ENCODE measurements at regions not wholly inside any gene's neighbourhood (a gene's known extent, or its start where the extent isn't known, plus 50 kb on each side); places are given as distances from the start of the nearest gene placed in this dataset.

GRCh38 chr12:93311827-93312226 is 65.9 kb upstream of the NUDT4 start:
- Histone ChIP-seq H3K4me3 (ENCODE audit: low read depth, low read length) (no peak overlapping the region), H3K9me3 (no peaks in the 10 kb centered on the region), H3K27me3 (replicated peaks; ENCODE audit: control insufficient read depth, insufficient read depth, low read length) (no peaks in the 10 kb centered on the region), H3K4me1 (peaks cover 45% of the 10 kb centered on the region), H3K36me3 (ENCODE audit: control insufficient read depth, insufficient read depth, low read length) (no peaks in the 10 kb centered on the region)
- BruUV-seq (replicated peaks) = no TSS peak
- Mint-ChIP-seq H3K4me1 (ENCODE audit: low read depth, unreplicated experiment) (peaks cover 22% of the 10 kb centered on the region), H3K27me3 (ENCODE audit: insufficient read depth, unreplicated experiment) (no peaks in the 10 kb centered on the region), H3K9me3 (ENCODE audit: unreplicated experiment) (peaks cover under 1% of the 10 kb centered on the region), H3K27ac (ENCODE audit: unreplicated experiment) (peak overlapping the region; percentile 34), H3K36me3 (ENCODE audit: insufficient read depth, unreplicated experiment) (peaks cover 24% of the 10 kb centered on the region), H3K4me3 (ENCODE audit: unreplicated experiment) (no peak overlapping the region)
- ChIA-PET POLR2A (no interaction called here), CTCF (no interaction called here)
- intact Hi-C loops (cut with micrococcal nuclease; ENCODE audit: unreplicated experiment) = loop anchor here (5.0 to 10.0 kb wide), 4 partner anchors 135 to 365 kb away; no protein-coding TSS in a partner anchor
- no peak for DNase-seq
- no peak for TF ChIP-seq CTCF (IDR thresholded peaks at IDR 0.05; ENCODE audit: insufficient read depth in 1 of 2, low read depth in 1 of 2, low read length in 1 of 2, severe bottlenecking in 1 of 2, unreplicated experiment in 1 of 2)

GRCh38 chr12:93314177-93314497 is 63.6 kb upstream of the NUDT4 start:
- Histone ChIP-seq H3K27me3 (replicated peaks; ENCODE audit: control insufficient read depth, insufficient read depth, low read length) (no peaks in the 10 kb centered on the region), H3K4me1 (peaks cover 51% of the 10 kb centered on the region), H3K36me3 (ENCODE audit: control insufficient read depth, insufficient read depth, low read length) (no peaks in the 10 kb centered on the region), H3K4me3 (ENCODE audit: low read depth, low read length) (no peak overlapping the region), H3K9me3 (no peaks in the 10 kb centered on the region)
- Mint-ChIP-seq H3K9me3 (ENCODE audit: unreplicated experiment) (no peaks in the 10 kb centered on the region), H3K36me3 (ENCODE audit: insufficient read depth, unreplicated experiment) (peaks cover 31% of the 10 kb centered on the region), H3K27ac (ENCODE audit: unreplicated experiment) (peak overlapping the region; percentile 95), H3K4me1 (ENCODE audit: low read depth, unreplicated experiment) (peaks cover 35% of the 10 kb centered on the region), H3K4me3 (ENCODE audit: unreplicated experiment) (peak overlapping the region; percentile 82), H3K27me3 (ENCODE audit: insufficient read depth, unreplicated experiment) (no peaks in the 10 kb centered on the region)
- intact Hi-C loops (cut with micrococcal nuclease; ENCODE audit: unreplicated experiment) = loop anchor here (1.0 to 10.0 kb wide), 12 partner anchors 14 to 367 kb away; partner anchors contain the start of gene NUDT4
- no peak for DNase-seq
- no TSS peak for BruUV-seq (replicated peaks)
- no peak for TF ChIP-seq CTCF (IDR thresholded peaks at IDR 0.05; ENCODE audit: insufficient read depth in 1 of 2, low read depth in 1 of 2, low read length in 1 of 2, severe bottlenecking in 1 of 2, unreplicated experiment in 1 of 2)
- CTCF ChIA-PET = interaction anchor here (0.6 kb wide), 1 partner anchor 68 kb away, joined by 3 read pairs; no protein-coding TSS in a partner anchor
- POLR2A ChIA-PET = no interaction called here

DNA sequence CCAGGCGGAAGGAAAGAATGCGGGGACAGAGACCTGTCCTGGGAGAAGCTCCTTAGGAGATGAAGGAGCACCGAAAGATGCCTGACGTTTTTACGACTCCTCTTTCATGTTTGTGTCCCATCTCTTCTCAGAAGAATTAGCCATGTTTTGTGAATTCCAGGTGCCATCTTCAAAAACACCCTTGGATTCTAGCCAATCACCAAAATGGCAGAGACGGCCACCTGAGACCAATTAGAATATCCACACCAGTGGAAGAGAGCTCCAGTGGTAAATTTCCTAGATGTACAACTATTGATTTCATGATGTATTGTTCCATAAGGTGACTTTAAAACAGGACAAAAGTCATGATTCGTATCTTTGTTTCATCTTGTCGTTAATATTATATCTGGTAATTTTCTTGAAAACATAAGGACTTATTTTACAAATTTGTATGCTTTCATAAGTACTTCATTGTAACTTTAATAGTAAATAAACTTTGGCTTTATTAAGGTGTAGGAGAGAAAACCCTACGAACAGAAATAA is 62.3 kb upstream of the NUDT4 start:
- no peaks in the 10 kb centered on the region for H3K36me3 ChIP-seq (ENCODE audit: control insufficient read depth, insufficient read depth, low read length)
- H3K27me3 ChIP-seq (replicated peaks; ENCODE audit: control insufficient read depth, insufficient read depth, low read length) = no peaks in the 10 kb centered on the region
- peaks cover 51% of the 10 kb centered on the region for H3K4me1 ChIP-seq
- ChIA-PET CTCF (interaction anchor here (0.6 to 1.1 kb wide), 2 partner anchors 67 to 328 kb away, joined by 3 read pairs; no protein-coding TSS in a partner anchor), POLR2A (interaction anchor here (0.5 to 1.0 kb wide), 5 partner anchors 58 to 995 kb away, joined by 3 to 13 read pairs (median 5); no protein-coding TSS in a partner anchor)
- no peak for TF ChIP-seq CTCF (IDR thresholded peaks at IDR 0.05; ENCODE audit: insufficient read depth in 1 of 2, low read depth in 1 of 2, low read length in 1 of 2, severe bottlenecking in 1 of 2, unreplicated experiment in 1 of 2)
- peak overlapping the region; percentile 47 for H3K4me3 ChIP-seq (ENCODE audit: low read depth, low read length)
- Mint-ChIP-seq H3K27ac (ENCODE audit: unreplicated experiment) (peak overlapping the region; percentile 95), H3K9me3 (ENCODE audit: unreplicated experiment) (no peaks in the 10 kb centered on the region), H3K27me3 (ENCODE audit: insufficient read depth, unreplicated experiment) (no peaks in the 10 kb centered on the region), H3K36me3 (ENCODE audit: insufficient read depth, unreplicated experiment) (peaks cover 31% of the 10 kb centered on the region), H3K4me3 (ENCODE audit: unreplicated experiment) (peak overlapping the region; percentile 82), H3K4me1 (ENCODE audit: low read depth, unreplicated experiment) (peaks cover 39% of the 10 kb centered on the region)
- H3K9me3 ChIP-seq = no peaks in the 10 kb centered on the region
- no peak for DNase-seq
- TSS peak; percentile 88 for BruUV-seq (replicated peaks)
- intact Hi-C loops (cut with micrococcal nuclease; ENCODE audit: unreplicated experiment) = loop anchor here (2.0 to 10.0 kb wide), 5 partner anchors 23 to 329 kb away; no protein-coding TSS in a partner anchor

All from Caco-2 (cell line).